NB4 (cell line): ENCODE measurements at regions not wholly inside any gene's neighbourhood (a gene's known extent, or its start where the extent isn't known, plus 50 kb on each side); places are given as distances from the start of the nearest gene placed in this dataset.
A peak's percentile ranks its signal among the peaks of the same experiment; 100 is the strongest.
"Not testable (repeated sequence)": the region's sequence is repeated elsewhere in the genome, so short reads cannot be mapped to it uniquely, and the experiment has no call there.

Experiments
- DNase-seq: peaks from one replicate; pipeline ENCODE4 v3.0.0; 2010; ENCODE audit warnings: low read depth
- H3K4me3 ChIP-seq: one replicate; pipeline ENCODE4 v1.5.1; 2011; ENCODE audit warnings: mild to moderate bottlenecking, low read depth, low read length, moderate library complexity
- MYC ChIP-seq: IDR thresholded peaks from 2 replicates; pipeline ENCODE4 v1.6.1; 2011; ENCODE audit warnings: low read depth, low read length
- POLR2A ChIP-seq: IDR thresholded peaks from 2 replicates; pipeline ENCODE4 v1.6.1; 2011; ENCODE audit warnings: mild to moderate bottlenecking; ENCODE audit not compliant: insufficient read length; ENCODE audit errors: extremely low read depth
- TF ChIP-seq, protein P1 (sequence below): IDR thresholded peaks from 2 replicates; pipeline ENCODE4 v1.6.1; 2011; ENCODE audit warnings: low read depth, low read length
- TF ChIP-seq, protein P2 (sequence below): IDR thresholded peaks from one replicate; pipeline ENCODE4 v1.5.1; 2012; ENCODE audit warnings: low read depth, low read length

DNA sequence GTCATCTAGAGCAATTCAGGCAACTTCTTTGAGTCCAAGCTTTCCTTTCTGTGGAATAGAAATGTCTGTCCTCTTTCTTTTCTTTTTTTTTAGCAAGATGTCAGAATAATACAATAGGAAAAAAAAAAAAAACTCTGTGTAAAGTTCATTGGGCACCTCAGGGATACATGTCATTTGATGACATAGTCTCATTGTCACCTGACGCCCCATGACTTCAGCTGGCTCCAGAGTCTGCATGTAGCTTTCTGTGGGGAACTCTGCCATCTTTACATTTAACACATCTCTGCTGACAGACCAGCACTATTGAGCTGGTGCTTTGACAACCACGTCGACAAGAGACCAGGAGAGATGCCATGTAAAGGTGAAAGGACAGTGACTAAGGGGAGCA lies 172.5 kb upstream of the KLF7 start:
- TF ChIP-seq, protein P1, sequence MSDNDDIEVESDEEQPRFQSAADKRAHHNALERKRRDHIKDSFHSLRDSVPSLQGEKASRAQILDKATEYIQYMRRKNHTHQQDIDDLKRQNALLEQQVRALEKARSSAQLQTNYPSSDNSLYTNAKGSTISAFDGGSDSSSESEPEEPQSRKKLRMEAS: no peak
- TF ChIP-seq MYC: no peak
- H3K4me3 ChIP-seq: no peak overlapping the region
- no peak for DNase-seq

DNA sequence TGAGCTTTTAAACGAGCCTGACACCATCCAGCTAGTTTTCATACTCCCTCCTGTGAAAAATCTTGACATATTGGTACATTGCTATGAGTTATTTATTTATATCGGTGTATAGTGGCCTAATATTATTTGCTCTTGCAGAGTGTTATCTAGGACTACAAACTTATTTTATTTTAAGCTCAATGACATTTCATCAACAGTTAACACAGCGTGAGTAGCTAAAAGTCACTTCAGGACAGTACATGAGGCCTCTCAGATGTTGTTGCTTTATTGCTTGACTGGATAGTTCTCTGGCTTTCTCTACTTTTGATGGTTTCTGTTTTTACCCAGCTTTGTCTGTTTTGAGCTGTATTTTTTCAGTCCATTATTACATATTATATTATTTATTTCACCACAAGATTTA lies 172.9 kb upstream of the KLF7 start:
- TF ChIP-seq MYC (no peak), POLR2A (no peak)
- TF ChIP-seq, protein P1: no peak
- TF ChIP-seq, protein P2, sequence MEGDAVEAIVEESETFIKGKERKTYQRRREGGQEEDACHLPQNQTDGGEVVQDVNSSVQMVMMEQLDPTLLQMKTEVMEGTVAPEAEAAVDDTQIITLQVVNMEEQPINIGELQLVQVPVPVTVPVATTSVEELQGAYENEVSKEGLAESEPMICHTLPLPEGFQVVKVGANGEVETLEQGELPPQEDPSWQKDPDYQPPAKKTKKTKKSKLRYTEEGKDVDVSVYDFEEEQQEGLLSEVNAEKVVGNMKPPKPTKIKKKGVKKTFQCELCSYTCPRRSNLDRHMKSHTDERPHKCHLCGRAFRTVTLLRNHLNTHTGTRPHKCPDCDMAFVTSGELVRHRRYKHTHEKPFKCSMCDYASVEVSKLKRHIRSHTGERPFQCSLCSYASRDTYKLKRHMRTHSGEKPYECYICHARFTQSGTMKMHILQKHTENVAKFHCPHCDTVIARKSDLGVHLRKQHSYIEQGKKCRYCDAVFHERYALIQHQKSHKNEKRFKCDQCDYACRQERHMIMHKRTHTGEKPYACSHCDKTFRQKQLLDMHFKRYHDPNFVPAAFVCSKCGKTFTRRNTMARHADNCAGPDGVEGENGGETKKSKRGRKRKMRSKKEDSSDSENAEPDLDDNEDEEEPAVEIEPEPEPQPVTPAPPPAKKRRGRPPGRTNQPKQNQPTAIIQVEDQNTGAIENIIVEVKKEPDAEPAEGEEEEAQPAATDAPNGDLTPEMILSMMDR: no peak
- H3K4me3 ChIP-seq: no peak overlapping the region
- DNase-seq: no peak

DNA sequence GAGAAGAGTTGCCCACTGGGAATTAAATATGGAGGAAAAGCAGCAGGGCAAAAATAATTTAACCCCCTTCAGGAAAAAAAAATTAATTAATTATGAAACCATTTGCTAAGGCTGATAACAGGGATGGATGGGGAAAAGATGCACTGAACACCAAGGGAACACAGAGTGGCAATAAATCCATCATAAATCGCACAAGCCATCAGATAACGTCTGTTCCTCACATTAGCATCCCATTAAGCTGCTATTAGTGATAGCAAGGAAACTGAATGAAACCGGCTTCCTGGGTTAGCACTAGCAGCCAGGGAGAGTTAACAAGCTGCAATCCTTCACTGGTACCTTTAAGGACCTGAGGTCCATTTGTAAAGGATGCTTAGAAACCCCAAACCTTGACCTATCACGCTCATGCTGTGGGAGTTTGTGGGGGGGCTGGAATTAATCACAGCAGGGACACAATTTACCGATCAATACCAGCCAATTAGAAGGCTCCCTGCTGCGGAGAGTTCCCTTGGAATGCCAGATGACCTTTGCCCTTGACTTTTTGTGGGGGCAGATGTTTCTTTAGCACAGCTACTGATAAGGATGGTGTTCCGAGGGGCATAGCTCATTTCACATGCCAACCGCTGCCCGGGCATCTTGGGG lies 175.5 kb upstream of the KLF7 start:
- no peak for DNase-seq
- no peak for TF ChIP-seq MYC
- TF ChIP-seq, protein P1: no peak
- no peak overlapping the region for H3K4me3 ChIP-seq

DNA sequence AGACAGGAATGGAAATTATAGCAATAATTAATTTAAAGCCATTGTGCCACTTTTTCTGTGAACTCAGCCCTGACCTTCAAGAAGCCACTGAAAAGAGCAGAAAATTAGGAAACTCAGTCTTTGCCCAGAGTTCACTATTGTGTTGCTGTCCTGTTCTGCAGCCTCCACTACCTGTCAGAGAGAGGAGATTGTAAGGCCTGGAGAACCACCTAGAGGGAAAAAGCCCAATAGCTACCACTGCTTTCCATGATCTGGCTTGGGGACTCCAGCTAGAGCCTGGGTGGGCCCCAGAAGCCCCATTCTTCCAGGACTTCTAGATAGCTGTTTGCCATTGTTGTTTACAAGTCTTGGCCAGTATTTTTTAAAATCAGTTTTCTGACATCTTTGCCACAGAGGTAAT lies 176.1 kb upstream of the KLF7 start:
- H3K4me3 ChIP-seq: no peak overlapping the region
- TF ChIP-seq, protein P2: no peak
- TF ChIP-seq MYC (no peak), POLR2A (no peak)
- TF ChIP-seq, protein P1: no peak
- peak; percentile 14 for DNase-seq

DNA sequence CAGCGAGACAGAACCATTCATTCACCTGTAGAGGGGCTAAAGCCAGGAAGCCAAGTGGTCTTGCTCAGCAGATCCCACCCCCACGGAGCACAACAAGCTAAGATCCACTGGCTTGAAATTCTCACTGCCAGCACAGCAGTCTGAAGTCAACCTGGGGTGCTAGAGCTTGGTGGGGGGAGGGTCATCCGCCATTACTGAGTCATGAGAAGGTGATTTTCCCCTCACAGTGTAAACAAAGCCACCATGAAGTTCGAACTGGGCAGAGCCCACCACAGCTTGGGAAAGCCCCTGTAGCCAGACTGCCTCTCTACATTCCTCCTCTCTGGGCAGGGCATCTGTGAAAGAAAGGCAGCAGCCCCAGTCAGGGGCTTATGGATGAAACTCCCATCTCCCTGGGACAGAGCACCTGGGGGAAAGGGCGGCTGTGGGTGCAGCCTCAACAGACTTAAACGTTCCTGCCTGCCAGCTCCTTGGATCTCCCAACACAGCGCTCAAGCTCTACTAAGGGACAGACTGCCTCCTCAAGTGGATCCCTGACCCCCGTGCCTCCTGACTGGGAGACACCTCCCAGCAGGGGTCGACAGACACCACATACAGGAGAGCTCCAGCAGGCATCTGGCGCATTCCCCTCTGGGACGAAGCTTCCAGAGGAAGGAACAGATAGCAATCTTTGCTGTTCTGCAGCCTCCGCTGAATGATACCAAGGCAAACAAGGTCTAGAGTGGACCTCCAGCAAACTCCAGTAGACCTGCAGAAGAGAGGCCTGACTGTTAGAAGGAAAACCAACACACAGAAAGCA lies 179.0 kb upstream of the KLF7 start:
- not testable (repeated sequence) for DNase-seq, H3K4me3 ChIP-seq

DNA sequence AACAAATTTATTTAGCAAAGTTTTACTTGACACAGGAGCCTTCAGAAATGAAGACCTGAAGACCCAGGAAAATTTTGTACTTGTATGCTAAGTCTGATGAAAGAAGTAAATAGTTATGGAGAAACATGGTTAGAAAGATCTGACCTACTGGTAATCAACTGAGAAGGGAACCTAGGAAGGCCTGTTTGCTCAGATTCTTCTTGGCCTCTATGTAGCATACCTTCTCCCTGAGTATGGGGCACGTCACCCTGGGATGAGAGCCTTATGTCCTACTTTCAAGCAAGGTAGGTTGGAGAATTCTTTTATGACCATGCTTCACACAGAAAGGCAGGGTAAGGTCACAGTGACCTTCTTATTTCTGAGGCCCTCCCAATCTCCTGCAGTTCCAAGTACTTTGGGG lies 178.6 kb upstream of the CREB1 start:
- DNase-seq: no peak
- TF ChIP-seq MYC (no peak), POLR2A (no peak)
- TF ChIP-seq, protein P2: no peak
- TF ChIP-seq, protein P1: no peak
- no peak overlapping the region for H3K4me3 ChIP-seq

DNA sequence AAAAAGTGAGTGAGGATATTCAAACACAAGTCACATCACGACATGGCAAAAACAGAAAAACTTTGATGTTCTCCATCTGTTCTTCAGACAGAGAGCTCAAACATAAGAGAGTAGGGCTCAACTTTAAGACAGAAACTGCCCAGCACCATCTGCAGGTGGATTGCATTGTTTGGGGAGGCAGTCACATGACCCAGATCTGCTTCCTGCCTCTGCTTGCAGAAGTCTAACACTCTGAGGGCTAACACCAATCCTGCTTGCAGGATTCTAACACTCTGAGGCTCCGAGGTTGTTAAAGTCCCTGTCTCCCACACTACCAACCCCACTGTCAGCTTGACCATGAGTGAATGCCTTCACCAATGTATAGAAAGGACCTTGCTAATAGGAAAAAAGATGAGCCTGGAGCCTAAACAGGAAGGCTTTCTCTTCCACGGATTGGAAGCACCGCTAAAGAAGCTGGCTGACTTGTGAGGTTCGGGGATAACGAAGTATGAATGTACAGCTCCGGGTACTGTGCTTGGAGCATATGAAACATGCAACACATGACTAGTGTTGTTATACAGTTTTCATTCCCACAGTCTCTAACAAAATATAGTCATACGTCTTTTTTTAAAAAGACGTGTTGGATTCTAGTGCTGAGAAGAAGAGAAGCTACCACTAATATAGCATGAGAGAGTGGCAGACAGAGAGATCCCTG lies 176.6 kb upstream of the CREB1 start:
- no peak for TF ChIP-seq POLR2A
- TF ChIP-seq, protein P1: peak; percentile 84
- no peak; the same call in 1 of the 2 replicates for TF ChIP-seq MYC
- TF ChIP-seq, protein P2: peak; percentile 6
- H3K4me3 ChIP-seq: no peak overlapping the region
- DNase-seq: peak; percentile 56
